GM18873 (cell line): ENCODE measurements at regions not wholly inside any gene's neighbourhood (a gene's known extent, or its start where the extent isn't known, plus 50 kb on each side); places are given as distances from the start of the nearest gene placed in this dataset.

Experiments
- ATAC-seq: cut with Tn5 transposase; IDR thresholded peaks from one replicate; pipeline ENCODE4 v1.9.1; 2021; ENCODE audit warnings: mild to moderate bottlenecking, moderate library complexity, moderate number of reproducible peaks; ENCODE audit not compliant: unreplicated experiment, low FRiP score

GRCh38 chr1:48057249-48057648 is 60.1 kb upstream of the TRABD2B start:
- ATAC-seq = no peak

GRCh38 chr1:48055876-48056764 is 58.9 kb upstream of the TRABD2B start:
- no peak for ATAC-seq

DNA sequence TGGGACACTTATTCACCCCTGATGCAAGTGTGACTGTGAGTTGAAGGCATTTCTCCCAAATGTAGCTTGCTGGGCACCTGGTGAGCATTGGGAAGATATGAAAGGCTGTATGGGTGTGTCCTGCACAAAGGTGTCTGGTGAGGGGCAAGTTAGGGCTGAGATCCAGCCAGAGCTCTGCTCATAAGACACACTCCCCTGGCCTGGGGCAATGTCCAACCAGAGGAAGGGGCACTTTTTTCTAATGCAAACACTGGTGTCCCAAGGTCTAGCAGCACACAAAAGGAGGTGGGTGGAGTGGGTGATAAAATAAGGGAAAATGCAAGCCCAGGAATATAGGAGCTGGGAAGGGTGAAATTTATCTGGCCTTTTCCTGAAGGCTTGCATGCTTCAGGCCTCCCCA is 57.0 kb upstream of the TRABD2B start:
- no peak for ATAC-seq

- ATAC-seq = no peak
These were observed 55.7 kb upstream of the TRABD2B start for GRCh38 chr1:48052923-48053291.

GRCh38 chr1:48051466-48052126 is 54.4 kb upstream of the TRABD2B start:
- ATAC-seq = no peak

GRCh38 chr1:48049823-48050535 is 52.8 kb upstream of the TRABD2B start:
- ATAC-seq = no peak

GRCh38 chr1:48048980-48049379 is 51.8 kb upstream of the TRABD2B start:
- ATAC-seq = no peak

GRCh38 chr1:48048064-48048463 is 50.9 kb upstream of the TRABD2B start:
- no peak for ATAC-seq

- ATAC-seq = no peak
These were observed 49.9 kb upstream of the TRABD2B start for GRCh38 chr1:48047116-48047515.
